ENCODE measurements at regions not wholly inside any gene's neighbourhood (a gene's known extent, or its start where the extent isn't known, plus 50 kb on each side); places are given as distances from the start of the nearest gene placed in this dataset.

GRCh38 chr2:60335533-60336237 lies 217.8 kb downstream of the BCL11A start:
- TF ChIP-seq CTCF (IDR thresholded peaks at IDR 0.05) (no peak), POLR2AphosphoS5 (IDR thresholded peaks at IDR 0.05) (no peak)

Measured in transverse colon (tissue), 4 donors.